Smooth muscle cell (in vitro differentiated cells): ENCODE measurements at regions not wholly inside any gene's neighbourhood (a gene's known extent, or its start where the extent isn't known, plus 50 kb on each side); places are given as distances from the start of the nearest gene placed in this dataset.

Experiments used
- DNase-seq: peaks from one replicate; lab custom pipeline; 2025; ENCODE audit not compliant: unreplicated experiment; lab: John Stamatoyannopoulos, UW
- H2AFZ ChIP-seq: fragments of 200-600 bp; sonication (generic); 2 replicates; pipeline ENCODE4 v1.6.0; 2016; ENCODE audit warnings: antibody characterized with exemption, low read depth, mild to moderate bottlenecking
- H3F3A ChIP-seq: fragments of 200-600 bp; sonication (generic); 2 replicates; pipeline ENCODE4 v1.6.0; 2017; ENCODE audit warnings: antibody characterized with exemption, low read depth
- H3K27ac ChIP-seq: fragments of 200-600 bp; sonication (generic); 2 replicates; pipeline ENCODE4 v1.5.1; 2016; ENCODE audit warnings: low read depth, mild to moderate bottlenecking
- H3K27me3 ChIP-seq: fragments of 200-600 bp; sonication (generic); 2 replicates; pipeline ENCODE4 v1.6.1; 2016; ENCODE audit warnings: low read depth, mild to moderate bottlenecking
- H3K36me3 ChIP-seq: fragments of 200-600 bp; sonication (generic); 2 replicates; pipeline ENCODE4 v1.5.1; 2016; ENCODE audit warnings: low read depth
- H3K4me1 ChIP-seq: fragments of 200-600 bp; sonication (generic); 2 replicates; pipeline ENCODE4 v1.5.1; 2016; ENCODE audit warnings: low read depth
- H3K4me2 ChIP-seq: fragments of 200-600 bp; sonication (generic); 2 replicates; pipeline ENCODE4 v1.6.0; 2016; ENCODE audit warnings: mild to moderate bottlenecking
- H3K4me3 ChIP-seq: fragments of 200-600 bp; sonication (generic); 2 replicates; pipeline ENCODE4 v1.5.1; 2016; ENCODE audit warnings: mild to moderate bottlenecking
- H3K79me2 ChIP-seq: fragments of 200-600 bp; sonication (generic); 2 replicates; pipeline ENCODE4 v1.6.0; 2016; ENCODE audit warnings: low read depth, mild to moderate bottlenecking
- H3K9ac ChIP-seq: fragments of 200-600 bp; sonication (generic); 2 replicates; pipeline ENCODE4 v1.6.0; 2016; ENCODE audit warnings: low read depth
- H3K9me3 ChIP-seq: fragments of 200-600 bp; sonication (generic); replicated peaks from 2 replicates; pipeline ENCODE4 v1.5.1; 2016; ENCODE audit warnings: low read depth
- H4K20me1 ChIP-seq: fragments of 200-600 bp; sonication (generic); 2 replicates; pipeline ENCODE4 v1.6.0; 2016; ENCODE audit warnings: low read depth
- WGBS: methylation state at CpG from one replicate; pipeline ENCODE4 v1.1.7; 2016; ENCODE audit warnings: low lambda C conversion rate; 5-methylcytosine and 5-hydroxymethylcytosine counted together
- TF ChIP-seq, protein P1 (sequence below): fragments of 200-600 bp; sonication (generic); IDR thresholded peaks from 2 replicates; pipeline ENCODE4 v1.5.1; 2017; ENCODE audit warnings: borderline replicate concordance, mild to moderate bottlenecking, antibody characterized with exemption; ENCODE audit not compliant: insufficient read depth, poor library complexity, severe bottlenecking

- Histone ChIP-seq H3K4me1 (no peaks in the 10 kb centered on the region), H4K20me1 (no peaks in the 10 kb centered on the region), H3K4me2 (no peak overlapping the region), H3K79me2 (no peaks in the 10 kb centered on the region), H3K9ac (no peak overlapping the region), H3K27me3 (no peaks in the 10 kb centered on the region), H3K36me3 (no peaks in the 10 kb centered on the region), H3K4me3 (no peak overlapping the region), H3F3A (no peaks in the 10 kb centered on the region), H3K9me3 (peaks cover 3% of the 10 kb centered on the region), H2AFZ (no peak overlapping the region), H3K27ac (no peak overlapping the region)
- TF ChIP-seq, protein P1, sequence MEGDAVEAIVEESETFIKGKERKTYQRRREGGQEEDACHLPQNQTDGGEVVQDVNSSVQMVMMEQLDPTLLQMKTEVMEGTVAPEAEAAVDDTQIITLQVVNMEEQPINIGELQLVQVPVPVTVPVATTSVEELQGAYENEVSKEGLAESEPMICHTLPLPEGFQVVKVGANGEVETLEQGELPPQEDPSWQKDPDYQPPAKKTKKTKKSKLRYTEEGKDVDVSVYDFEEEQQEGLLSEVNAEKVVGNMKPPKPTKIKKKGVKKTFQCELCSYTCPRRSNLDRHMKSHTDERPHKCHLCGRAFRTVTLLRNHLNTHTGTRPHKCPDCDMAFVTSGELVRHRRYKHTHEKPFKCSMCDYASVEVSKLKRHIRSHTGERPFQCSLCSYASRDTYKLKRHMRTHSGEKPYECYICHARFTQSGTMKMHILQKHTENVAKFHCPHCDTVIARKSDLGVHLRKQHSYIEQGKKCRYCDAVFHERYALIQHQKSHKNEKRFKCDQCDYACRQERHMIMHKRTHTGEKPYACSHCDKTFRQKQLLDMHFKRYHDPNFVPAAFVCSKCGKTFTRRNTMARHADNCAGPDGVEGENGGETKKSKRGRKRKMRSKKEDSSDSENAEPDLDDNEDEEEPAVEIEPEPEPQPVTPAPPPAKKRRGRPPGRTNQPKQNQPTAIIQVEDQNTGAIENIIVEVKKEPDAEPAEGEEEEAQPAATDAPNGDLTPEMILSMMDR: no peak
- 91% methylated on average over 2 of the region's 2 CpGs for WGBS
- DNase-seq: no peak
Measured at GRCh38 chr4:64503416-64503815, 94.2 kb upstream of the TECRL start.

GRCh38 chr4:64497491-64497890, 88.2 kb upstream of the TECRL start:
- Histone ChIP-seq H4K20me1 (no peaks in the 10 kb centered on the region), H3K4me1 (no peaks in the 10 kb centered on the region), H3K4me3 (no peak overlapping the region), H2AFZ (no peak overlapping the region), H3K9me3 (no peaks in the 10 kb centered on the region), H3K36me3 (no peaks in the 10 kb centered on the region), H3K4me2 (peak overlapping the region; percentile 32), H3K9ac (no peak overlapping the region), H3K27ac (no peak overlapping the region), H3F3A (no peaks in the 10 kb centered on the region), H3K79me2 (no peaks in the 10 kb centered on the region), H3K27me3 (no peaks in the 10 kb centered on the region)
- 19% methylated on average over 1 of the region's 1 CpG for WGBS
- TF ChIP-seq, protein P1: no peak
- no peak for DNase-seq

- H3K27ac ChIP-seq: no peak overlapping the region
- H3K4me1 ChIP-seq: no peaks in the 10 kb centered on the region
- no peaks in the 10 kb centered on the region for H3K36me3 ChIP-seq
- no peak for DNase-seq
- no peaks in the 10 kb centered on the region for H3F3A ChIP-seq
- 100% methylated on average over 1 of the region's 1 CpG for WGBS
- H3K9ac ChIP-seq: no peak overlapping the region
- H3K4me2 ChIP-seq: no peak overlapping the region
- TF ChIP-seq, protein P1: no peak
- H3K9me3 ChIP-seq: no peaks in the 10 kb centered on the region
- H3K27me3 ChIP-seq: no peaks in the 10 kb centered on the region
- H3K79me2 ChIP-seq: no peaks in the 10 kb centered on the region
- H2AFZ ChIP-seq: no peak overlapping the region
- no peak overlapping the region for H3K4me3 ChIP-seq
- no peaks in the 10 kb centered on the region for H4K20me1 ChIP-seq
Measured at GRCh38 chr4:64495946-64496345, 86.7 kb upstream of the TECRL start.

DNA sequence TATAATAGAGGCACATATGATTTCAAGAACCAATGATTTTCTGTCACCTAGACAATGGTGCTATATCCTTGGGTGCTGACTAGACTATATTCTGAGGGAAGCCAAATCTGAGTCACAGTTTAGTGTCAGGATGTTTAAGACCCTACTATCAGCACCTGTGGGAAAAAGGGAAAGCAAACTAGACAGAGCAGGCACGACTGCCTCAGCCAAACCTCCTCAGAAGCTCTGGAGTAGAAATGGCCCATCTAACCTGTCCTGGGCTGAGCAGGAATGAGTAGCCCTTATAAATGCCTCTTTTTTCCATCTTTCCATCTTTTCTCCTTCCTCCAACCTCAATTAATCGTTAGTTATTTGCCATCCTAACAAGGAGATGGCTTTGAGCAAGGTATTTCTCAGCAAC, 80.4 kb upstream of the TECRL start:
- Histone ChIP-seq H3K4me2 (no peak overlapping the region), H3K79me2 (no peaks in the 10 kb centered on the region), H3K4me1 (no peaks in the 10 kb centered on the region), H3K36me3 (no peaks in the 10 kb centered on the region), H3K9me3 (no peaks in the 10 kb centered on the region), H3K27me3 (no peaks in the 10 kb centered on the region), H3F3A (no peaks in the 10 kb centered on the region), H3K4me3 (no peak overlapping the region), H3K27ac (no peak overlapping the region), H3K9ac (no peak overlapping the region), H2AFZ (no peak overlapping the region), H4K20me1 (no peaks in the 10 kb centered on the region)
- DNase-seq: no peak
- TF ChIP-seq, protein P1: no peak
- 87% methylated on average over 2 of the region's 2 CpGs for WGBS
